Kidney epithelial cell (primary cell): ENCODE measurements at regions not wholly inside any gene's neighbourhood (a gene's known extent, or its start where the extent isn't known, plus 50 kb on each side); places are given as distances from the start of the nearest gene placed in this dataset.

Source experiments
- DNase-seq: peaks from one replicate; pipeline ENCODE4 v3.0.0-alpha.2; 2010; ENCODE audit warnings: low read depth
- H3K27me3 ChIP-seq: 2 replicates; pipeline ENCODE4 v1.6.0; 2011; ENCODE audit warnings: low read length; ENCODE audit not compliant: control insufficient read depth, insufficient read depth
- H3K36me3 ChIP-seq: 2 replicates; pipeline ENCODE4 v1.5.1; 2011; ENCODE audit warnings: low read length; ENCODE audit not compliant: control insufficient read depth, insufficient read depth
- H3K4me3 ChIP-seq: 2 replicates; pipeline ENCODE4 v1.5.1; 2011; ENCODE audit warnings: low read depth, mild to moderate bottlenecking, control low read depth, low read length
- TF ChIP-seq, protein P1 (sequence below): IDR thresholded peaks from 2 replicates; pipeline ENCODE4 v1.5.1; 2011; ENCODE audit warnings: mild to moderate bottlenecking, moderate library complexity, low read length, control low read depth, inconsistent platforms; ENCODE audit not compliant: insufficient read depth, poor library complexity, severe bottlenecking

DNA sequence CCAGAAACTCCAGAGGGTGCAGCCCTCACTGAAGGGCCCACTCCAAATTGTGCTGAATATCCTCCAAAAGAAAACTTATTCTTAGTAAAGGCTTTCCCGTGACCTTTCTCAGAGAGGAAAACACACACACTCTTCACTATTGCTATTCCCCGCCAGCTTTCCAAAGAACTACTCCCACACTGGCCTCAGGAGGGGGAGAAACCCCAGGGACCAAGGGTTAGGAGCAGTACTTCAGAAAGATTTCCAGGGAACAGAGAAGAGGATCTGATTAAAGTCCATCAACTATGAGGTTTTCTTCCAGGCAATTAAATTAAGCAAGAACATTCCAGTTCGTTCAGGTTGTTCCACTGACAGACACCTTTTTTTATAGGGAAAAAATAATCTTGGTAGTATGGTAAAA, 150.2 kb downstream of the TTC32 start:
- TF ChIP-seq, protein P1, sequence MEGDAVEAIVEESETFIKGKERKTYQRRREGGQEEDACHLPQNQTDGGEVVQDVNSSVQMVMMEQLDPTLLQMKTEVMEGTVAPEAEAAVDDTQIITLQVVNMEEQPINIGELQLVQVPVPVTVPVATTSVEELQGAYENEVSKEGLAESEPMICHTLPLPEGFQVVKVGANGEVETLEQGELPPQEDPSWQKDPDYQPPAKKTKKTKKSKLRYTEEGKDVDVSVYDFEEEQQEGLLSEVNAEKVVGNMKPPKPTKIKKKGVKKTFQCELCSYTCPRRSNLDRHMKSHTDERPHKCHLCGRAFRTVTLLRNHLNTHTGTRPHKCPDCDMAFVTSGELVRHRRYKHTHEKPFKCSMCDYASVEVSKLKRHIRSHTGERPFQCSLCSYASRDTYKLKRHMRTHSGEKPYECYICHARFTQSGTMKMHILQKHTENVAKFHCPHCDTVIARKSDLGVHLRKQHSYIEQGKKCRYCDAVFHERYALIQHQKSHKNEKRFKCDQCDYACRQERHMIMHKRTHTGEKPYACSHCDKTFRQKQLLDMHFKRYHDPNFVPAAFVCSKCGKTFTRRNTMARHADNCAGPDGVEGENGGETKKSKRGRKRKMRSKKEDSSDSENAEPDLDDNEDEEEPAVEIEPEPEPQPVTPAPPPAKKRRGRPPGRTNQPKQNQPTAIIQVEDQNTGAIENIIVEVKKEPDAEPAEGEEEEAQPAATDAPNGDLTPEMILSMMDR = no peak
- Histone ChIP-seq H3K36me3 (no peaks in the 10 kb centered on the region), H3K4me3 (no peak overlapping the region), H3K27me3 (no peaks in the 10 kb centered on the region)
- DNase-seq = no peak

GRCh38 chr2:19750136-19750535, 151.6 kb downstream of the TTC32 start:
- Histone ChIP-seq H3K27me3 (no peaks in the 10 kb centered on the region), H3K36me3 (no peaks in the 10 kb centered on the region), H3K4me3 (no peak overlapping the region)
- TF ChIP-seq, protein P1 = no peak
- DNase-seq = no peak

GRCh38 chr2:19749507-19749836, 152.3 kb downstream of the TTC32 start:
- no peak for DNase-seq
- Histone ChIP-seq H3K4me3 (no peak overlapping the region), H3K36me3 (no peaks in the 10 kb centered on the region), H3K27me3 (no peaks in the 10 kb centered on the region)
- TF ChIP-seq, protein P1 = no peak

DNA sequence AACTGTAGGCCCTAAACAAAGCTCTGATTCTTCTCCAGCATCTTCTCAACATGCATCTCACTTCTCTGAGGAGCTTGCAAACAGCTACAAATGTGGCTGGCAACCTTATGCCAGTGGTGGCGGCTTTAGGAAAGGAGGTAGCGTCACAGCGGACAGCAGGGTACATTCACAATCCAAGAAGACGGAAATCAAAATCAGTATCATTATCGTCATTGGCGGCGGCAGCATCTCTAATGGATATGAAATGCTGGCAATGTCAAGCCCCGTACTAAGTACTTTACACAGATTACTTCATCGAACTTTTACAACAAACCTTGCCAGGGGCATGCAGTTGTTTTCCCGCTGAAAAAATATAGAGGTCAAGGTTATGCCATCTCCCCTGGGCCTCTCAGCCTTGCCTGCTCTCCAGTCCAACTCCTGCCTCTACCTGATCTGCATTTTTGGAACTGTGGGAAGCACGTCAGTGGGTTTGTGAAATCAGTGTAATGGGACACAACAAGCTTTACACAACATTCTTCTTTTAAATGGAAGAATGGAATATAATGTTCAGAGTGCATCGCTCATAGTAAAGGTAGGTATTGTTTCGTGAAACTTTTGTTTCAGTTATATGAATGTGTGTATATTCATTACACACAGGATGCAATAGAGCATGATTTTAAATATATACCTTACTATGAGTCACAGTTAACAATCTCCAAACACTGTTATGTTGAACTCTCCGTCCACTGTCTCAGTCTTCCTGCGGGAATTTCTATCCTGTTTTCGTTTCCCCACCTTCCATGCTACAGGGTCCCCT, 152.9 kb downstream of the TTC32 start:
- H3K4me3 ChIP-seq = no peak overlapping the region
- TF ChIP-seq, protein P1 = no peak
- no peaks in the 10 kb centered on the region for H3K36me3 ChIP-seq
- H3K27me3 ChIP-seq = no peaks in the 10 kb centered on the region
- no peak for DNase-seq

DNA sequence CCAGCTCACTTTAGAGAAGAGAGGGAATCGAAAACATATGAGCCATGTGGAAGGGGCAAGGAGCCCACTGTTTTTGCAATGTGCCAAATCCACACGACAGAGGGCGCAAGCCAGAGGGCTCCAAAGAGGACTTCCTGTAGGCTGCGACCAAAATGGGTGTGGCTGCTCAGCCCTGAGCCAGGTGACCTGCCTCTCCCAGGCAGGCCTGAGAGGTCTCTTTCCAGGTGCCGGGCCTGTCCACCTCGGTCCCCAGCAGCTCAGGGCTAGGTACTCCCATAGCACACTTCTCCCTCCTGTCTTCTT, 153.8 kb downstream of the TTC32 start:
- Histone ChIP-seq H3K4me3 (no peak overlapping the region), H3K27me3 (no peaks in the 10 kb centered on the region), H3K36me3 (no peaks in the 10 kb centered on the region)
- DNase-seq = no peak
- TF ChIP-seq, protein P1 = no peak

- H3K36me3 ChIP-seq = no peaks in the 10 kb centered on the region
- H3K27me3 ChIP-seq = no peaks in the 10 kb centered on the region
- DNase-seq = no peak
- H3K4me3 ChIP-seq = no peak overlapping the region
- TF ChIP-seq, protein P1 = no peak
Observed at GRCh38 chr2:19747310-19748072, 154.3 kb downstream of the TTC32 start.
